HEK293 (cell line): ENCODE measurements at regions not wholly inside any gene's neighbourhood (a gene's known extent, or its start where the extent isn't known, plus 50 kb on each side); places are given as distances from the start of the nearest gene placed in this dataset.

Source experiments
- CTCF ChIA-PET: fragments of 350-600 bp; formaldehyde crosslinking; extraction: SDS; loops from one replicate; lab custom pipeline; 2021; ENCODE audit warnings: antibody characterized with exemption; lab: Yijun Ruan, JAX
- POLR2A ChIA-PET: fragments of 300-600 bp; formaldehyde crosslinking; extraction: SDS; loops from one replicate; lab custom pipeline; 2020; ENCODE audit warnings: antibody characterized with exemption, inconsistent platforms; lab: Yijun Ruan, JAX
- H3K27ac ChIP-seq: fragments of 200-500 bp; sonication (Bioruptor generic); 2 replicates; pipeline ENCODE4 v1.5.1; 2014; ENCODE audit warnings: low read depth, low read length, control low read depth, inconsistent platforms; ENCODE audit errors: extremely low read depth
- H3K36me3 ChIP-seq, 2 experiments: fragments of 200-500 bp in 1 of 2; sonication (Bioruptor generic) in 1 of 2; 1 replicate in 1 of 2; 2 replicates in 1 of 2; pipeline ENCODE4 v1.5.1; 2014 to 2017; ENCODE audit warnings: inconsistent platforms in 2 of 2, low read length in 2 of 2; ENCODE audit not compliant: control insufficient read depth in 2 of 2, insufficient read depth in 1 of 2
- H3K4me1 ChIP-seq: fragments of 200-500 bp; sonication (Bioruptor generic); 2 replicates; pipeline ENCODE4 v1.5.1; 2014; ENCODE audit warnings: mild to moderate bottlenecking, low read length, inconsistent platforms; ENCODE audit not compliant: control insufficient read depth, insufficient read depth
- H3K4me3 ChIP-seq: 2 replicates; pipeline ENCODE4 v1.5.1; 2011; ENCODE audit warnings: low read depth, mild to moderate bottlenecking, control low read depth, low read length, moderate library complexity
- H3K9me3 ChIP-seq: fragments of 200-500 bp; sonication (Bioruptor generic); 2 replicates; pipeline ENCODE4 v1.5.1; 2014; ENCODE audit warnings: low read depth, low read length, inconsistent platforms; ENCODE audit not compliant: control insufficient read depth, insufficient read depth
- GFI1B ChIP-seq: fragments of 450-650 bp; formaldehyde crosslinking; IDR thresholded peaks from 2 replicates; pipeline ENCODE4 v1.5.1; 2016; ENCODE audit warnings: missing biosample characterization, missing genetic modification characterization
- HOXA7 ChIP-seq: sonication (generic); formaldehyde crosslinking; IDR thresholded peaks from 2 replicates; pipeline ENCODE4 v1.8.1; 2022; ENCODE audit warnings: missing genetic modification reagents, borderline replicate concordance
- IKZF3 ChIP-seq: fragments of 450-650 bp; IDR thresholded peaks from 2 replicates; pipeline ENCODE4 v1.5.0; 2018; ENCODE audit warnings: missing biosample characterization, mild to moderate bottlenecking, missing genetic modification characterization, moderate library complexity
- OVOL3 ChIP-seq: fragments of 450-650 bp; formaldehyde crosslinking; IDR thresholded peaks from 2 replicates; pipeline ENCODE4 v1.5.1; 2016; ENCODE audit warnings: missing biosample characterization, missing genetic modification characterization
- YY2 ChIP-seq: fragments of 450-650 bp; formaldehyde crosslinking; IDR thresholded peaks from 2 replicates; pipeline ENCODE4 v1.5.1; 2016; ENCODE audit warnings: missing biosample characterization, missing genetic modification characterization
- ZBTB21 ChIP-seq: fragments of 450-650 bp; formaldehyde crosslinking; IDR thresholded peaks from 2 replicates; pipeline ENCODE4 v1.5.1; 2017; ENCODE audit warnings: missing biosample characterization, missing genetic modification characterization
- ZEB2 ChIP-seq: fragments of 450-650 bp; formaldehyde crosslinking; IDR thresholded peaks from 2 replicates; pipeline ENCODE4 v1.5.1; 2016; ENCODE audit warnings: missing biosample characterization, missing genetic modification characterization
- ZFHX2 ChIP-seq: fragments of 450-650 bp; formaldehyde crosslinking; conservative IDR thresholded peaks from 2 replicates; pipeline ENCODE4 v1.5.1; 2016; ENCODE audit warnings: missing biosample characterization, missing genetic modification characterization
- ZNF114 ChIP-seq: fragments of 450-650 bp; formaldehyde crosslinking; IDR thresholded peaks from 2 replicates; pipeline ENCODE4 v1.5.0; 2017; ENCODE audit warnings: missing biosample characterization, missing genetic modification characterization
- ZNF174 ChIP-seq: fragments of 450-650 bp; formaldehyde crosslinking; IDR thresholded peaks from 2 replicates; pipeline ENCODE4 v1.5.0; 2017; ENCODE audit warnings: missing biosample characterization, mild to moderate bottlenecking, missing genetic modification characterization
- ZNF2 ChIP-seq: fragments of 450-650 bp; formaldehyde crosslinking; IDR thresholded peaks from 2 replicates; pipeline ENCODE4 v1.5.1; 2016; ENCODE audit warnings: missing biosample characterization, missing genetic modification characterization
- ZNF239 ChIP-seq: fragments of 450-650 bp; formaldehyde crosslinking; IDR thresholded peaks from 2 replicates; pipeline ENCODE4 v1.5.1; 2016; ENCODE audit warnings: missing biosample characterization, missing genetic modification characterization
- ZNF324 ChIP-seq: fragments of 450-650 bp; formaldehyde crosslinking; IDR thresholded peaks from 2 replicates; pipeline ENCODE4 v1.5.1; 2016; ENCODE audit warnings: missing biosample characterization, missing genetic modification characterization
- ZNF549 ChIP-seq: fragments of 450-650 bp; IDR thresholded peaks from 2 replicates; pipeline ENCODE4 v1.5.1; 2018; ENCODE audit warnings: missing biosample characterization, missing genetic modification characterization, mild to moderate bottlenecking, inconsistent platforms, moderate library complexity
- ZNF561 ChIP-seq: fragments of 450-650 bp; IDR thresholded peaks from 2 replicates; pipeline ENCODE4 v1.5.1; 2018; ENCODE audit warnings: missing biosample characterization, missing genetic modification characterization, borderline replicate concordance
- ZNF610 ChIP-seq: fragments of 450-650 bp; formaldehyde crosslinking; IDR thresholded peaks from 2 replicates; pipeline ENCODE4 v1.5.1; 2016; ENCODE audit warnings: missing biosample characterization, missing genetic modification characterization, borderline replicate concordance
- ZNF624 ChIP-seq: fragments of 450-650 bp; formaldehyde crosslinking; IDR thresholded peaks from 2 replicates; pipeline ENCODE4 v1.5.1; 2017; ENCODE audit warnings: missing biosample characterization, missing genetic modification characterization
- ZNF654 ChIP-seq: fragments of 450-650 bp; formaldehyde crosslinking; IDR thresholded peaks from 2 replicates; pipeline ENCODE4 v1.5.1; 2016; ENCODE audit warnings: low read depth, missing biosample characterization, missing genetic modification characterization
- ZNF660 ChIP-seq: fragments of 450-650 bp; IDR thresholded peaks from 2 replicates; pipeline ENCODE4 v1.5.1; 2018; ENCODE audit warnings: missing biosample characterization, mild to moderate bottlenecking, missing genetic modification characterization
- ZNF768 ChIP-seq: fragments of 450-650 bp; formaldehyde crosslinking; IDR thresholded peaks from 2 replicates; pipeline ENCODE4 v1.5.1; 2018; ENCODE audit warnings: missing biosample characterization, mild to moderate bottlenecking, missing genetic modification characterization
- ZNF776 ChIP-seq: fragments of 450-650 bp; formaldehyde crosslinking; IDR thresholded peaks from 2 replicates; pipeline ENCODE4 v1.5.0; 2017; ENCODE audit warnings: missing biosample characterization, missing genetic modification characterization, borderline replicate concordance
- ZSCAN23 ChIP-seq: fragments of 450-650 bp; formaldehyde crosslinking; IDR thresholded peaks from 2 replicates; pipeline ENCODE4 v1.5.1; 2016; ENCODE audit warnings: missing biosample characterization, missing genetic modification characterization
- TF ChIP-seq, protein P1 (sequence below): fragments of 450-650 bp; IDR thresholded peaks from 2 replicates; pipeline ENCODE4 v1.5.1; 2018; ENCODE audit warnings: missing biosample characterization, missing genetic modification characterization
- TF ChIP-seq, protein P2 (sequence below): fragments of 450-650 bp; formaldehyde crosslinking; IDR thresholded peaks from 2 replicates; pipeline ENCODE4 v1.5.1; 2017; ENCODE audit warnings: missing biosample characterization, missing genetic modification characterization
- TF ChIP-seq, protein P3 (sequence below): fragments of 450-650 bp; formaldehyde crosslinking; IDR thresholded peaks from 2 replicates; pipeline ENCODE4 v1.5.1; 2016; ENCODE audit warnings: missing biosample characterization, missing genetic modification characterization
- TF ChIP-seq, protein P4 (sequence below): fragments of 450-650 bp; formaldehyde crosslinking; IDR thresholded peaks from 2 replicates; pipeline ENCODE4 v1.5.1; 2016; ENCODE audit warnings: missing biosample characterization, missing genetic modification characterization
- TF ChIP-seq, protein P5 (sequence below): fragments of 450-650 bp; formaldehyde crosslinking; IDR thresholded peaks from 2 replicates; pipeline ENCODE4 v1.5.1; 2016; ENCODE audit warnings: missing biosample characterization, missing genetic modification characterization, borderline replicate concordance

DNA sequence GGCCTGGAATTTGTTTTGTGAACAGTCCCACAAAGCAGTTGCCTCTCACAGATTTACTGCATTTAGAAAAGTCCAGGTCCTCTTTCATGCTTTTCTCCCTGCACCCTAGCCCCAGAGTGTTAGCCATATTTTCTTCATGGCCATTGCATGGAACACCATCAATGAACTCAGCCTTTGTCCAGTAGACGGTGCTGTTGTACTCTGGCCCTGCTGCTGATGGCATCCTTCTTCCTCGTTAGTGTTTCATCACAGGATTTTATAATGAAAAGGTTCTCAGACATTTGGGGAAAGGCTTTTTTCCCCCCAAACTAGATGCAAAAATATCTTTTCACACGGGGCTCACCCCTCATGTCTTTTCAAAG, 93.0 kb upstream of the SLC25A13 start:
- no peak overlapping the region for H3K4me3 ChIP-seq
- H3K9me3 ChIP-seq: no peaks in the 10 kb centered on the region
- no peak overlapping the region for H3K27ac ChIP-seq
- H3K4me1 ChIP-seq: peaks cover 8% of the 10 kb centered on the region; the same call in 1 of the 2 replicates
- no peaks in the 10 kb centered on the region for H3K36me3 ChIP-seq
- ChIA-PET POLR2A (no interaction called here), CTCF (interaction anchor here (0.6 to 1.4 kb wide), 11 partner anchors 16 to 1416 kb away, joined by 3 to 7 read pairs (median 3); no protein-coding TSS in a partner anchor)
- TF ChIP-seq ZNF660 (tag by site-specific recombination) (peak; percentile 76; the same call in 1 of the 2 replicates), ZBTB21 (tag by site-specific recombination) (no peak), ZNF776 (tag by site-specific recombination) (no peak), ZNF174 (tag by site-specific recombination) (no peak), ZNF610 (no peak), ZNF624 (tag by site-specific recombination) (no peak), ZNF549 (tag by site-specific recombination) (no peak), ZNF561 (peak; percentile 54; the same call in 1 of the 2 replicates), IKZF3 (tag by site-specific recombination) (no peak), ZEB2 (tag by site-specific recombination) (no peak), ZFHX2 (tag by site-specific recombination) (no peak), ZNF2 (tag by site-specific recombination) (peak; percentile 98), YY2 (tag by site-specific recombination) (0 out of 2 replicates have a peak, but pooled peaks have one; percentile 37), GFI1B (no peak), ZNF768 (tag by site-specific recombination) (no peak), ZNF239 (no peak), HOXA7 (CRISPR knock-in tag) (no peak), ZNF114 (no peak), ZNF654 (tag by site-specific recombination) (peak; percentile 95), OVOL3 (no peak), ZSCAN23 (tag by site-specific recombination) (no peak), ZNF324 (no peak)
- TF ChIP-seq, protein P1, sequence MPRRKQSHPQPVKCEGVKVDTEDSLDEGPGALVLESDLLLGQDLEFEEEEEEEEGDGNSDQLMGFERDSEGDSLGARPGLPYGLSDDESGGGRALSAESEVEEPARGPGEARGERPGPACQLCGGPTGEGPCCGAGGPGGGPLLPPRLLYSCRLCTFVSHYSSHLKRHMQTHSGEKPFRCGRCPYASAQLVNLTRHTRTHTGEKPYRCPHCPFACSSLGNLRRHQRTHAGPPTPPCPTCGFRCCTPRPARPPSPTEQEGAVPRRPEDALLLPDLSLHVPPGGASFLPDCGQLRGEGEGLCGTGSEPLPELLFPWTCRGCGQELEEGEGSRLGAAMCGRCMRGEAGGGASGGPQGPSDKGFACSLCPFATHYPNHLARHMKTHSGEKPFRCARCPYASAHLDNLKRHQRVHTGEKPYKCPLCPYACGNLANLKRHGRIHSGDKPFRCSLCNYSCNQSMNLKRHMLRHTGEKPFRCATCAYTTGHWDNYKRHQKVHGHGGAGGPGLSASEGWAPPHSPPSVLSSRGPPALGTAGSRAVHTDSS (tag by site-specific recombination): peak; percentile 70
- TF ChIP-seq, protein P2, sequence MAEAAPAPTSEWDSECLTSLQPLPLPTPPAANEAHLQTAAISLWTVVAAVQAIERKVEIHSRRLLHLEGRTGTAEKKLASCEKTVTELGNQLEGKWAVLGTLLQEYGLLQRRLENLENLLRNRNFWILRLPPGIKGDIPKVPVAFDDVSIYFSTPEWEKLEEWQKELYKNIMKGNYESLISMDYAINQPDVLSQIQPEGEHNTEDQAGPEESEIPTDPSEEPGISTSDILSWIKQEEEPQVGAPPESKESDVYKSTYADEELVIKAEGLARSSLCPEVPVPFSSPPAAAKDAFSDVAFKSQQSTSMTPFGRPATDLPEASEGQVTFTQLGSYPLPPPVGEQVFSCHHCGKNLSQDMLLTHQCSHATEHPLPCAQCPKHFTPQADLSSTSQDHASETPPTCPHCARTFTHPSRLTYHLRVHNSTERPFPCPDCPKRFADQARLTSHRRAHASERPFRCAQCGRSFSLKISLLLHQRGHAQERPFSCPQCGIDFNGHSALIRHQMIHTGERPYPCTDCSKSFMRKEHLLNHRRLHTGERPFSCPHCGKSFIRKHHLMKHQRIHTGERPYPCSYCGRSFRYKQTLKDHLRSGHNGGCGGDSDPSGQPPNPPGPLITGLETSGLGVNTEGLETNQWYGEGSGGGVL (tag by site-specific recombination): no peak
- TF ChIP-seq, protein P3, sequence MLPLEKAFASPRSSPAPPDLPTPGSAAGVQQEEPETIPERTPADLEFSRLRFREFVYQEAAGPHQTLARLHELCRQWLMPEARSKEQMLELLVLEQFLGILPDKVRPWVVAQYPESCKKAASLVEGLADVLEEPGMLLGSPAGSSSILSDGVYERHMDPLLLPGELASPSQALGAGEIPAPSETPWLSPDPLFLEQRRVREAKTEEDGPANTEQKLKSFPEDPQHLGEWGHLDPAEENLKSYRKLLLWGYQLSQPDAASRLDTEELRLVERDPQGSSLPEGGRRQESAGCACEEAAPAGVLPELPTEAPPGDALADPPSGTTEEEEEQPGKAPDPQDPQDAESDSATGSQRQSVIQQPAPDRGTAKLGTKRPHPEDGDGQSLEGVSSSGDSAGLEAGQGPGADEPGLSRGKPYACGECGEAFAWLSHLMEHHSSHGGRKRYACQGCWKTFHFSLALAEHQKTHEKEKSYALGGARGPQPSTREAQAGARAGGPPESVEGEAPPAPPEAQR: no peak
- TF ChIP-seq, protein P4, sequence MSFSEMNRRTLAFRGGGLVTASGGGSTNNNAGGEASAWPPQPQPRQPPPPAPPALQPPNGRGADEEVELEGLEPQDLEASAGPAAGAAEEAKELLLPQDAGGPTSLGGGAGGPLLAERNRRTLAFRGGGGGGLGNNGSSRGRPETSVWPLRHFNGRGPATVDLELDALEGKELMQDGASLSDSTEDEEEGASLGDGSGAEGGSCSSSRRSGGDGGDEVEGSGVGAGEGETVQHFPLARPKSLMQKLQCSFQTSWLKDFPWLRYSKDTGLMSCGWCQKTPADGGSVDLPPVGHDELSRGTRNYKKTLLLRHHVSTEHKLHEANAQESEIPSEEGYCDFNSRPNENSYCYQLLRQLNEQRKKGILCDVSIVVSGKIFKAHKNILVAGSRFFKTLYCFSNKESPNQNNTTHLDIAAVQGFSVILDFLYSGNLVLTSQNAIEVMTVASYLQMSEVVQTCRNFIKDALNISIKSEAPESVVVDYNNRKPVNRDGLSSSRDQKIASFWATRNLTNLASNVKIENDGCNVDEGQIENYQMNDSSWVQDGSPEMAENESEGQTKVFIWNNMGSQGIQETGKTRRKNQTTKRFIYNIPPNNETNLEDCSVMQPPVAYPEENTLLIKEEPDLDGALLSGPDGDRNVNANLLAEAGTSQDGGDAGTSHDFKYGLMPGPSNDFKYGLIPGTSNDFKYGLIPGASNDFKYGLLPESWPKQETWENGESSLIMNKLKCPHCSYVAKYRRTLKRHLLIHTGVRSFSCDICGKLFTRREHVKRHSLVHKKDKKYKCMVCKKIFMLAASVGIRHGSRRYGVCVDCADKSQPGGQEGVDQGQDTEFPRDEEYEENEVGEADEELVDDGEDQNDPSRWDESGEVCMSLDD (tag by site-specific recombination): no peak
- TF ChIP-seq, protein P5, sequence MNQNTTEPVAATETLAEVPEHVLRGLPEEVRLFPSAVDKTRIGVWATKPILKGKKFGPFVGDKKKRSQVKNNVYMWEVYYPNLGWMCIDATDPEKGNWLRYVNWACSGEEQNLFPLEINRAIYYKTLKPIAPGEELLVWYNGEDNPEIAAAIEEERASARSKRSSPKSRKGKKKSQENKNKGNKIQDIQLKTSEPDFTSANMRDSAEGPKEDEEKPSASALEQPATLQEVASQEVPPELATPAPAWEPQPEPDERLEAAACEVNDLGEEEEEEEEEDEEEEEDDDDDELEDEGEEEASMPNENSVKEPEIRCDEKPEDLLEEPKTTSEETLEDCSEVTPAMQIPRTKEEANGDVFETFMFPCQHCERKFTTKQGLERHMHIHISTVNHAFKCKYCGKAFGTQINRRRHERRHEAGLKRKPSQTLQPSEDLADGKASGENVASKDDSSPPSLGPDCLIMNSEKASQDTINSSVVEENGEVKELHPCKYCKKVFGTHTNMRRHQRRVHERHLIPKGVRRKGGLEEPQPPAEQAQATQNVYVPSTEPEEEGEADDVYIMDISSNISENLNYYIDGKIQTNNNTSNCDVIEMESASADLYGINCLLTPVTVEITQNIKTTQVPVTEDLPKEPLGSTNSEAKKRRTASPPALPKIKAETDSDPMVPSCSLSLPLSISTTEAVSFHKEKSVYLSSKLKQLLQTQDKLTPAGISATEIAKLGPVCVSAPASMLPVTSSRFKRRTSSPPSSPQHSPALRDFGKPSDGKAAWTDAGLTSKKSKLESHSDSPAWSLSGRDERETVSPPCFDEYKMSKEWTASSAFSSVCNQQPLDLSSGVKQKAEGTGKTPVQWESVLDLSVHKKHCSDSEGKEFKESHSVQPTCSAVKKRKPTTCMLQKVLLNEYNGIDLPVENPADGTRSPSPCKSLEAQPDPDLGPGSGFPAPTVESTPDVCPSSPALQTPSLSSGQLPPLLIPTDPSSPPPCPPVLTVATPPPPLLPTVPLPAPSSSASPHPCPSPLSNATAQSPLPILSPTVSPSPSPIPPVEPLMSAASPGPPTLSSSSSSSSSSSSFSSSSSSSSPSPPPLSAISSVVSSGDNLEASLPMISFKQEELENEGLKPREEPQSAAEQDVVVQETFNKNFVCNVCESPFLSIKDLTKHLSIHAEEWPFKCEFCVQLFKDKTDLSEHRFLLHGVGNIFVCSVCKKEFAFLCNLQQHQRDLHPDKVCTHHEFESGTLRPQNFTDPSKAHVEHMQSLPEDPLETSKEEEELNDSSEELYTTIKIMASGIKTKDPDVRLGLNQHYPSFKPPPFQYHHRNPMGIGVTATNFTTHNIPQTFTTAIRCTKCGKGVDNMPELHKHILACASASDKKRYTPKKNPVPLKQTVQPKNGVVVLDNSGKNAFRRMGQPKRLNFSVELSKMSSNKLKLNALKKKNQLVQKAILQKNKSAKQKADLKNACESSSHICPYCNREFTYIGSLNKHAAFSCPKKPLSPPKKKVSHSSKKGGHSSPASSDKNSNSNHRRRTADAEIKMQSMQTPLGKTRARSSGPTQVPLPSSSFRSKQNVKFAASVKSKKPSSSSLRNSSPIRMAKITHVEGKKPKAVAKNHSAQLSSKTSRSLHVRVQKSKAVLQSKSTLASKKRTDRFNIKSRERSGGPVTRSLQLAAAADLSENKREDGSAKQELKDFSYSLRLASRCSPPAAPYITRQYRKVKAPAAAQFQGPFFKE: no peak
